K562 (cell line): ENCODE measurements at regions not wholly inside any gene's neighbourhood (a gene's known extent, or its start where the extent isn't known, plus 50 kb on each side); places are given as distances from the start of the nearest gene placed in this dataset.

Experiments used
- ATAC-seq: fragments of 200-7000 bp; cut with Tn5 transposase; 3 replicates; pipeline ENCODE4 v1.9.1; 2020; ENCODE audit warnings: moderate library complexity
- BruUV-seq: library from RNA; stranded (reverse); fragments of 400-500 nt; replicated peaks from 2 replicates; lab custom pipeline; 2021; lab: Mats Ljungman, UMichigan
- CTCF ChIA-PET: fragments of 300-600 bp; formaldehyde crosslinking; extraction: SDS; loops from one replicate; lab custom pipeline; 2021; ENCODE audit warnings: low intra/inter-chr PET ratio; lab: Yijun Ruan, JAX
- POLR2A ChIA-PET: fragments of 300-600, 350-650 bp; sonication (Branson Sonifier 250); formaldehyde crosslinking; extraction: SDS; loops from one replicate; lab custom pipeline; 2021; ENCODE audit warnings: antibody characterized with exemption, inconsistent platforms; lab: Yijun Ruan, JAX
- DNase-seq, 4 experiments: peaks; one replicate each; pipeline versions ENCODE4 v3.0.0 to v3.0.0-alpha.2; 2011 to 2018; ENCODE audit warnings: low spot score in 3 of 4, mixed read lengths in 3 of 4; ENCODE audit errors: extremely low read depth in 1 of 4
- FAIRE-seq: peaks from 2 replicates; lab custom pipeline; 2011; peaks lifted over from hg19 to GRCh38; lab: Jason Lieb, UNC
- H2AFZ ChIP-seq: 2 replicates; pipeline ENCODE4 v1.6.0; 2011; ENCODE audit warnings: low read depth, low read length, control low read depth, inconsistent platforms
- H3K27ac ChIP-seq: fragments of 200-600 bp; 3 replicates; pipeline ENCODE4 v1.8.0; 2011; ENCODE audit warnings: low read depth, mild to moderate bottlenecking, control low read depth, inconsistent platforms, low read length, moderate library complexity, mixed read lengths; ENCODE audit errors: extremely low read depth
- H3K27me3 ChIP-seq, 2 experiments: fragments of 300-600 bp in 1 of 2; 2 replicates in 1 of 2; 3 replicates in 1 of 2; pipeline versions ENCODE4 v1.6.0 to v1.8.0; 2011; ENCODE audit warnings: inconsistent platforms in 2 of 2, low read length in 2 of 2, mild to moderate bottlenecking in 1 of 2, mixed read lengths in 1 of 2, moderate library complexity in 1 of 2; ENCODE audit not compliant: control insufficient read depth in 2 of 2, insufficient read depth in 2 of 2
- H3K36me3 ChIP-seq: fragments of 300-600 bp; 3 replicates; pipeline ENCODE4 v1.8.0; 2011; ENCODE audit warnings: mild to moderate bottlenecking, low read length, inconsistent platforms; ENCODE audit not compliant: control insufficient read depth, insufficient read depth
- H3K4me1 ChIP-seq, 2 experiments: fragments of 200-600 bp in 1 of 2; replicated peaks in 1 of 2; 2 replicates in 1 of 2; 3 replicates in 1 of 2; pipeline versions ENCODE4 v1.5.1 to v1.8.0; 2011; ENCODE audit warnings: inconsistent platforms in 2 of 2, low read length in 2 of 2, mild to moderate bottlenecking in 1 of 2, mixed read lengths in 1 of 2, moderate library complexity in 1 of 2; ENCODE audit not compliant: control insufficient read depth in 2 of 2, insufficient read depth in 2 of 2
- H3K4me2 ChIP-seq: 2 replicates; pipeline ENCODE4 v1.6.1; 2011; ENCODE audit warnings: low read length, control low read depth, inconsistent platforms, mixed read lengths; ENCODE audit not compliant: insufficient read depth
- H3K4me3 ChIP-seq: fragments of 200-600 bp; sonication (generic), shearing (Covaris generic); 2 replicates; pipeline ENCODE4 v1.5.1; 2016; ENCODE audit warnings: control low read depth, inconsistent platforms
- H3K79me2 ChIP-seq: fragments of 200-600 bp; 3 replicates; pipeline ENCODE4 v1.8.0; 2011; ENCODE audit warnings: low read length, inconsistent platforms; ENCODE audit not compliant: control insufficient read depth, insufficient read depth
- H3K9ac ChIP-seq, 2 experiments: 2 replicates each; pipeline versions ENCODE4 v1.6.0 to v1.6.1; 2011; ENCODE audit warnings: low read depth in 2 of 2, low read length in 2 of 2, control low read depth in 1 of 2, inconsistent platforms in 1 of 2, mild to moderate bottlenecking in 1 of 2, mixed read lengths in 1 of 2; ENCODE audit not compliant: insufficient read depth in 1 of 2
- H3K9me1 ChIP-seq: one replicate; pipeline ENCODE4 v1.6.0; 2011; ENCODE audit warnings: inconsistent platforms, mild to moderate bottlenecking, low read length, moderate library complexity; ENCODE audit not compliant: control insufficient read depth, insufficient read depth
- H3K9me3 ChIP-seq: replicated peaks from 2 replicates; pipeline ENCODE4 v1.5.1; 2011; ENCODE audit warnings: low read depth, low read length, inconsistent platforms; ENCODE audit not compliant: control insufficient read depth, insufficient read depth
- H4K20me1 ChIP-seq: replicated peaks from 2 replicates; pipeline ENCODE4 v1.6.1; 2011; ENCODE audit warnings: low read length, inconsistent platforms, mixed read lengths; ENCODE audit not compliant: control insufficient read depth, insufficient read depth
- HMG20A ChIP-seq: fragments of 450-650 bp; formaldehyde crosslinking; conservative IDR thresholded peaks from 2 replicates; pipeline ENCODE4 v1.4.0; 2020; ENCODE audit warnings: mild to moderate bottlenecking, mixed read lengths
- HSF4 ChIP-seq: fragments of 250-450 bp; sonication (Bioruptor Pico); IDR thresholded peaks from 2 replicates; pipeline ENCODE4 v2.1.2; 2022; ENCODE audit warnings: mild to moderate bottlenecking, moderate library complexity, borderline replicate concordance
- NR0B1 ChIP-seq: fragments of 450-650 bp; IDR thresholded peaks from one replicate; pipeline ENCODE4 v1.6.1; 2018; ENCODE audit warnings: mild to moderate bottlenecking, moderate library complexity; ENCODE audit not compliant: partially characterized antibody
- NR2C1 ChIP-seq, 2 experiments: fragments of 450-650 bp; IDR thresholded peaks; 2 replicates each; pipeline ENCODE4 v1.6.1; 2017; ENCODE audit warnings: mild to moderate bottlenecking in 2 of 2, antibody characterized with exemption in 1 of 2, inconsistent platforms in 1 of 2, missing compliant biosample characterization in 1 of 2, missing genetic modification characterization in 1 of 2
- POLR3A ChIP-seq: IDR thresholded peaks from 2 replicates; pipeline ENCODE4 v1.6.1; 2011; ENCODE audit warnings: borderline replicate concordance, mild to moderate bottlenecking, moderate library complexity; ENCODE audit not compliant: insufficient read length, insufficient read depth; ENCODE audit errors: extremely low read depth
- TEAD4 ChIP-seq, 2 experiments: sonication (generic) in 1 of 2; formaldehyde crosslinking in 1 of 2; IDR thresholded peaks; 2 replicates each; pipeline versions ENCODE4 v1.6.1 to v1.8.0; 2012 to 2022; ENCODE audit warnings: borderline replicate concordance in 1 of 2, inconsistent platforms in 1 of 2, low read length in 1 of 2, mild to moderate bottlenecking in 1 of 2, missing genetic modification reagents in 1 of 2
- ZBTB49 ChIP-seq: sonication (generic); formaldehyde crosslinking; IDR thresholded peaks from 2 replicates; pipeline ENCODE4 v1.8.0; 2022; ENCODE audit warnings: missing genetic modification reagents, mild to moderate bottlenecking, borderline replicate concordance
- ZKSCAN8 ChIP-seq: fragments of 200-800 bp; sonication (Bioruptor generic); IDR thresholded peaks from 2 replicates; pipeline ENCODE4 v1.6.1; 2016; ENCODE audit warnings: missing genetic modification characterization, missing compliant biosample characterization
- ZNF318 ChIP-seq, 2 experiments: fragments of 450-650 bp; IDR thresholded peaks; 2 replicates each; pipeline ENCODE4 v1.6.1; 2016; ENCODE audit warnings: mild to moderate bottlenecking in 2 of 2, borderline replicate concordance in 1 of 2, low read depth in 1 of 2, moderate library complexity in 1 of 2
- WGBS: fragments of 100-300 bp; shearing (Covaris generic); methylation state at CpG from one replicate; pipeline ENCODE4 v1.1.6; 2016; ENCODE audit warnings: low coverage, mixed read lengths; ENCODE audit not compliant: insufficient coverage; ENCODE audit errors: missing lambda C conversion rate; 5-methylcytosine and 5-hydroxymethylcytosine counted together
- in situ Hi-C: fragments of 300-500 bp; cut with MboI; formaldehyde crosslinking; loops from 4 replicates; pipeline ENCODE4 v1.15.0; 2018; ENCODE audit warnings: inconsistent platforms, mixed read lengths
- intact Hi-C: fragments of 100-400 bp; cut with micrococcal nuclease; formaldehyde crosslinking; loops from 2 replicates; pipeline ENCODE4 v1.14.2; 2022

- no peak overlapping the region for H3K9ac ChIP-seq
- no peaks in the 10 kb centered on the region for H3K36me3 ChIP-seq
- CTCF ChIA-PET = no interaction called here
- H3K4me3 ChIP-seq = no peak overlapping the region
- in situ Hi-C loops = no loop called here
- peaks cover 4 to 25% of the 10 kb centered on the region in 2 experiments; a peak in 4 of 5 replicates for H3K27me3 ChIP-seq
- H2AFZ ChIP-seq = no peak overlapping the region
- no peak overlapping the region for H3K4me2 ChIP-seq
- FAIRE-seq = no peak
- peaks cover 5% of the 10 kb centered on the region in 2 experiments; a peak in 4 of 5 replicates for H3K4me1 ChIP-seq
- H3K9me3 ChIP-seq = no peaks in the 10 kb centered on the region
- no peaks in the 10 kb centered on the region for H3K9me1 ChIP-seq
- no peak for ATAC-seq
- no peaks in the 10 kb centered on the region for H3K79me2 ChIP-seq
- no peak for DNase-seq
- intact Hi-C loops = no loop called here
- H3K27ac ChIP-seq = no peak overlapping the region
- BruUV-seq = no TSS peak
- POLR2A ChIA-PET = no interaction called here
- WGBS = 12% methylated on average over 3 of the region's 3 CpGs
- H4K20me1 ChIP-seq = no peaks in the 10 kb centered on the region
- TF ChIP-seq POLR3A (no peak), ZBTB49 (CRISPR knock-in tag) (no peak), HSF4 (CRISPR knock-in tag) (no peak), TEAD4 (IDR thresholded peaks at IDR 0.05; ENCODE audit: low read length) (no peak), TEAD4 (CRISPR knock-in tag; IDR thresholded peaks at IDR 0.05; ENCODE audit: borderline replicate concordance) (no peak), NR2C1 (IDR thresholded peaks at IDR 0.05) (no peak), NR2C1 (tag; IDR thresholded peaks at IDR 0.05) (no peak), HMG20A (CRISPR knock-in tag) (no peak), ZKSCAN8 (CRISPR knock-in tag) (no peak), ZNF318 (IDR thresholded peaks at IDR 0.05; ENCODE audit: borderline replicate concordance in 1 of 2, low read depth in 1 of 2) (no peak), NR0B1 (no peak)
Measured at GRCh38 chr10:3537518-3537917, 247.5 kb downstream of the KLF6 start.
